BLaER1 (cell line): ENCODE measurements at regions not wholly inside any gene's neighbourhood (a gene's known extent, or its start where the extent isn't known, plus 50 kb on each side); places are given as distances from the start of the nearest gene placed in this dataset.

Experiments
- H3K27ac ChIP-seq: shearing (Covaris generic); formaldehyde crosslinking; 2 replicates; pipeline ENCODE4 v1.8.1; 2022
- H3K27me3 ChIP-seq: shearing (Covaris generic); formaldehyde crosslinking; 2 replicates; pipeline ENCODE4 v1.8.1; 2022
- H3K36me3 ChIP-seq: shearing (Covaris generic); formaldehyde crosslinking; 2 replicates; pipeline ENCODE4 v1.8.1; 2022
- H3K4me1 ChIP-seq: shearing (Covaris generic); formaldehyde crosslinking; 2 replicates; pipeline ENCODE4 v1.8.1; 2022
- H3K4me2 ChIP-seq: shearing (Covaris generic); formaldehyde crosslinking; 2 replicates; pipeline ENCODE4 v1.8.1; 2022
- H3K4me3 ChIP-seq: shearing (Covaris generic); formaldehyde crosslinking; 2 replicates; pipeline ENCODE4 v1.8.1; 2022
- H3K9ac ChIP-seq: shearing (Covaris generic); formaldehyde crosslinking; 2 replicates; pipeline ENCODE4 v1.8.1; 2022
- H3K9me3 ChIP-seq: shearing (Covaris generic); formaldehyde crosslinking; 2 replicates; pipeline ENCODE4 v1.8.1; 2022
- H4K20me1 ChIP-seq: shearing (Covaris generic); formaldehyde crosslinking; 2 replicates; pipeline ENCODE4 v1.8.1; 2022
- Cebpa-rat ChIP-seq: shearing (Covaris generic); IDR thresholded peaks from 2 replicates; pipeline ENCODE4 v1.8.1; 2022

DNA sequence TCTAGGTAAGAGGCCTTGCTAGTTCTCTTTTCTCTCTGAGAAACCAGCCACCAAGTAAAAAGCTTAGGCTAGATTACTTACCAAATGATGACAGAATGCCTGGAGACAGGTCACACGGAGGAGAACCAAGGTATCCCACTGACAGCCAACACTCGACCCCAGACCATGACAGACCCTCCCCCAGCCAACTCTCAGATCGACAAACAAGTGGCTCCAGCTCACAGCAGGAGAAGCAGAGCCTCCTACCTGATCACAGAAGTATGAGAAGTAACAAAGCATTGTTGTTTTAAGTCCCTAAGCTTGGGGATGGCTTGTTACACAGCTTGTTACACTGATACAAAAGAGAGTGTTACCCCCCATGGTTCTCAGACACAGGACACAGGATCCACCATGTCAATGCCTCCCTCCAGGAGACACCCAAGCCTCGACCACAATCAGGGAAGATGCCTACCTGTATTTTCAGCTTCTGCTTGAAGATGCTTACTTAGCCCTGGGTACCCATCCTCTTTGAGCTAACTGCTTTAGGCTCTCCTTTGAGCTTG lies 423.8 kb upstream of the JARID2 start:
- no peaks in the 10 kb centered on the region for H4K20me1 ChIP-seq
- H3K27ac ChIP-seq = no peak overlapping the region
- H3K9ac ChIP-seq = no peak overlapping the region
- H3K4me2 ChIP-seq = no peak overlapping the region
- no peaks in the 10 kb centered on the region for H3K36me3 ChIP-seq
- no peak overlapping the region for H3K4me3 ChIP-seq
- H3K9me3 ChIP-seq = no peaks in the 10 kb centered on the region; the same call in 1 of the 2 replicates
- no peaks in the 10 kb centered on the region for H3K27me3 ChIP-seq
- no peak for TF ChIP-seq Cebpa-rat
- H3K4me1 ChIP-seq = peaks cover 12% of the 10 kb centered on the region

DNA sequence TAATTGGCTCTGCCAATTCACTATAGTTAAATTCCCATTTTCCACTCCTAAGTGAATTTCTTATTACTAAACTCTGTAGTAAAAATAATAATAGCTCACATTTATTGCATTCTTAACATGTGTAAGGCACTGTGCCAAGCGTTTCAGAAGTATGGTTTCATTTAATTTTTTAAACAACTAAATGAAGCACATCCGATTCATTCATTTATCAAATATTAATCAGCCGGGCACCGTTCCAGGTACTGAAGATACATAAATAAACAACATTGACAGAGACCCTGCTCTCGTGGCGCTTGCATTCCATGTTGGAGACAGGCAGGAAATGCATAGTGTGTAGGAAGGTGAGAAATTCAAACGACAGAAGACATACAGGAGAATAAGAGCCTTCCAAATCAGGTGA lies 423.2 kb upstream of the JARID2 start:
- peaks cover 12% of the 10 kb centered on the region for H3K4me1 ChIP-seq
- no peak overlapping the region for H3K4me3 ChIP-seq
- H4K20me1 ChIP-seq = no peaks in the 10 kb centered on the region
- TF ChIP-seq Cebpa-rat = no peak
- no peaks in the 10 kb centered on the region for H3K36me3 ChIP-seq
- no peak overlapping the region for H3K4me2 ChIP-seq
- H3K27ac ChIP-seq = no peak overlapping the region
- no peaks in the 10 kb centered on the region; the same call in 1 of the 2 replicates for H3K9me3 ChIP-seq
- no peaks in the 10 kb centered on the region for H3K27me3 ChIP-seq
- H3K9ac ChIP-seq = no peak overlapping the region

DNA sequence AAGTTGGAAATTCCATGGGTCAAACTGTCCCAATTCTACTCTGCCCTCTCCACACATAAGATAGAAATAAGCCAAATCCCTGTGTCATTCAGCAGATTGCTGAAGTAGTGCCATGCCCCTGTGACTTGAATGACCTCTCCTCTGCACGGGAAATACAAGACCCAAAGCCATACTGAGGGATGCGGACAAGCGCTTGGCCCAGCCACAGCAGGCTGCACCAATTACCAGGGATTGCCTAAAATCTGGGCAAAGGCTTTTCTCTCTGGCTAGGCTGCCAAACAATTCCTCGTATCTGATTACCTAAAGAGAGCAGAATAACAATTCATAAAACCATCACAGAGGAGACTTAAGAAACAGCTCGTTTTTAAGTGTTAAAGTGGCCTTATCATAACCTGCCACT lies 421.8 kb upstream of the JARID2 start:
- Histone ChIP-seq H3K27ac (no peak overlapping the region), H3K36me3 (no peaks in the 10 kb centered on the region), H3K4me2 (no peak overlapping the region), H3K27me3 (no peaks in the 10 kb centered on the region), H3K4me3 (no peak overlapping the region), H4K20me1 (no peaks in the 10 kb centered on the region), H3K4me1 (peaks cover 12% of the 10 kb centered on the region), H3K9me3 (no peaks in the 10 kb centered on the region; the same call in 1 of the 2 replicates), H3K9ac (no peak overlapping the region)
- no peak for TF ChIP-seq Cebpa-rat

DNA sequence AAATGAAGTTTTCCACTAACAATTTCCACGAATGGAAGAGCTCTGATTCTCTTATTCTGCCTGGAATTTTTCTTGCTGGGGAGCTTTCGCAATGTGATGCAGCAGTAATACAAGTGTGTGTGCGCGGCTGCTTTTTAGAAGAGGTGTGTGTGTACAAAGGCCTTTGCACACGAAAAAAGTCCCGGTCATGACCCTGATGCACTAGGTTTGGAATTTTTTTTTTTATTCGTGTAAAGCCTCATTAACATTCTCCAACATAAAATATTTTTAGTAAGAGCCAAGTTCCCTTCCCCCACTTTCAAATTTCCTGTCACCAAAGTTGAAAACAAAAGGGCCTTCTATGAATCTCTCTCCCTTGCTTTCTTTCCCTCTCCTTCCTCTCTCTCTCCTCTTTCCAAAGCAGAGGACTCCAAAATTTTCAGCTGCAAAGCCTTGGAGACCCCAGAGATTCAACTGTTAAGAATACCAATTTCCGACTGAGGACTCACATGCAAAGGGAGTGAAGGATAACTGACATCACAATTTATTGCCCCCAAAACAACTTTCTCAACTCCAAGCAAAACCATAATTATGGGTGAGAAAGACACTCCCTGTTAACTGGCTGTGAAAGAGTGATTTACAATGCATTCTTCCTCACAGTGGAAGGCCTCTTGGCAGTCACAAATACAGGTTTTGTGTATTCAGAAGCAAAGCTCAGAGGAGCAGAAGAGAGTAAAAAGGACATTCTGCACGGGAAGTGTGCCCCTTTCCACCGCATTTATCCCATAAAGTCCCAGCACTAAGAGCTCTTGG lies 421.2 kb upstream of the JARID2 start:
- no peak for TF ChIP-seq Cebpa-rat
- Histone ChIP-seq H3K4me2 (peak overlapping the region; percentile 25; the same call in 1 of the 2 replicates), H3K27me3 (no peaks in the 10 kb centered on the region), H3K9me3 (no peaks in the 10 kb centered on the region), H3K36me3 (no peaks in the 10 kb centered on the region), H3K9ac (no peak overlapping the region), H3K27ac (no peak overlapping the region; the same call in 1 of the 2 replicates), H4K20me1 (no peaks in the 10 kb centered on the region), H3K4me3 (no peak overlapping the region), H3K4me1 (peaks cover 12% of the 10 kb centered on the region)

DNA sequence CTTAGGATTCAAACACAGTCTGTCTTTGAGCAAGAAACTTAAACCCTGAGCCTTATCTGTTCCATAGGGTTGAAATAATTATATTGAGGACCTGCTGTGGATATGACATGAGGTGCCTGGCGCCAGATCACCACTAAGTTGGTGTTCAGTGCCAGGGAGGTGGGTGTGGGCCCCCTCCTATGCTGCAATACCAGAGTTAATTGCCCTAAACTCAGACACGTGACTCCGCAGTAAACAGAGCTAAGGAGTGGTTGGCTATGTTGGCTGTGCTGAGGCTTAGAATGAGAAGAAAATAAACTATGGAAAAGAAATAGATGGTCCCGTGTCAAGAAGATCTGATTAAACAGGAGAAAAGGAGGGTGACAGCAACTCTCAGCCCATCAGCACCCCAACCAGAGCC lies 419.4 kb upstream of the JARID2 start:
- H4K20me1 ChIP-seq = no peaks in the 10 kb centered on the region
- no peak overlapping the region for H3K4me3 ChIP-seq
- H3K4me1 ChIP-seq = peaks cover 12% of the 10 kb centered on the region
- H3K36me3 ChIP-seq = no peaks in the 10 kb centered on the region
- no peak overlapping the region for H3K27ac ChIP-seq
- no peak overlapping the region for H3K9ac ChIP-seq
- TF ChIP-seq Cebpa-rat = no peak
- no peaks in the 10 kb centered on the region for H3K9me3 ChIP-seq
- no peak overlapping the region for H3K4me2 ChIP-seq
- H3K27me3 ChIP-seq = no peaks in the 10 kb centered on the region

DNA sequence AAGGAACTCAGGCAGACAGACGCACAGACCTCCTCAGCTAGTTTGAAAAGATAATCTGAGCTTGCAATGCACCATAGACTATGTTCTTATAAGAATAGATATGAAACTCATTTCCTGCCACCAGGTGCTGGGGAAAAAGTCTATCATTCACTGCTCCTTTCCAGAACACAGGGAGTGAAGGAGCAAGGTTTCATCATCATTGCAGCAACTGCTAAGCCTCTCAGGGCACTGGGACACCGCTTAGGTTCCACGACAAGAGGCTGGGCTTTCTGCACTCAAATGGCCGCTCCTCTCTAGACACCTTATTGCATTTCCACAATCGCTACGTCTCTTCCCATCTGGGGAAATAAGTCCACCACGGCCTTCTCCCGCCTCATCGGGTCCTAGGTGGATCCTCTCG lies 418.5 kb upstream of the JARID2 start:
- Histone ChIP-seq H3K4me1 (peaks cover 12% of the 10 kb centered on the region), H3K9me3 (no peaks in the 10 kb centered on the region), H3K36me3 (no peaks in the 10 kb centered on the region), H3K4me3 (no peak overlapping the region), H3K9ac (no peak overlapping the region), H3K4me2 (no peak overlapping the region), H4K20me1 (no peaks in the 10 kb centered on the region), H3K27ac (no peak overlapping the region), H3K27me3 (no peaks in the 10 kb centered on the region)
- no peak for TF ChIP-seq Cebpa-rat

DNA sequence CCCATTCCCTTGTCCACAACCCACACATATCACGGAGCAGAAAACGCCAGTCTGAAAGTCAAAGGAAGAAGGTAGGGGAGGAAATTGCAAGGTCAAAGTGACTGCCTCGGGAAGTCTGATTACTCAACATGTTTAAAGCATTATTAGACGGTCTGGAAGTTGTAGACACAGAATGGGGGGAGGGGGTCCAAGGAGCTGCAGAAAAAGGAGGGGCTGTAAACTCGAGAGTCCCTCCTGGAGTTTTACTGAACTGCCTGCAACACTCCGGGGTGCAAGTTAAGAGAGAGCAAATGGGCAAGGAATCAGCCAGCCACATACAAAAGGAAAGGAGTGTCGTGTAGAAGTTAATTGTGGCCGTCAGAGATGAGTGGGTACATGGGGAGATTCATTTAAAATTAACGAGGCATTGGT lies 417.7 kb upstream of the JARID2 start:
- Histone ChIP-seq H3K27me3 (no peaks in the 10 kb centered on the region), H3K36me3 (no peaks in the 10 kb centered on the region), H3K9ac (no peak overlapping the region), H3K4me3 (no peak overlapping the region), H3K4me2 (no peak overlapping the region), H3K4me1 (peaks cover 12% of the 10 kb centered on the region), H3K27ac (no peak overlapping the region), H4K20me1 (no peaks in the 10 kb centered on the region), H3K9me3 (no peaks in the 10 kb centered on the region)
- no peak for TF ChIP-seq Cebpa-rat

DNA sequence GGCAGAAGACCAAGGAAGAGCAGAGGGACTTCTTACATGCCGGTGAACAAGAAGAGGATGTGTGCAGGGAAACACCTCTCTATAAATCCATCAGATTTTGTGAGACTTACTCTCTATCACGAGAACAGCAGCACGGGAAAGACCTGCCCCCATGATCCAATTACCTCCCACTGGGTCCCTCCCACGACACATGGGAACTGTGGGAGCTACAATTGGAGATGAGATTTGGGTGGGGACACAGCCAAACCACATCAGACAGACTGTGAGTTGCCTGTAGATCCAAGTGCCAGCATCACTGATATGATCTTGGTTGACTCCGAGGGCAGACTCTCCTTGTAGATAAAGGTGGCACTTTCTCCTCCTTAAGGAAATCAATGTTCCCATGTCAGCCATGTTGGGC lies 414.8 kb upstream of the JARID2 start:
- Histone ChIP-seq H3K27ac (no peak overlapping the region), H3K9ac (no peak overlapping the region), H3K4me3 (no peak overlapping the region), H3K4me1 (no peaks in the 10 kb centered on the region), H3K27me3 (no peaks in the 10 kb centered on the region), H3K36me3 (no peaks in the 10 kb centered on the region), H3K4me2 (no peak overlapping the region), H3K9me3 (no peaks in the 10 kb centered on the region), H4K20me1 (no peaks in the 10 kb centered on the region)
- no peak for TF ChIP-seq Cebpa-rat

DNA sequence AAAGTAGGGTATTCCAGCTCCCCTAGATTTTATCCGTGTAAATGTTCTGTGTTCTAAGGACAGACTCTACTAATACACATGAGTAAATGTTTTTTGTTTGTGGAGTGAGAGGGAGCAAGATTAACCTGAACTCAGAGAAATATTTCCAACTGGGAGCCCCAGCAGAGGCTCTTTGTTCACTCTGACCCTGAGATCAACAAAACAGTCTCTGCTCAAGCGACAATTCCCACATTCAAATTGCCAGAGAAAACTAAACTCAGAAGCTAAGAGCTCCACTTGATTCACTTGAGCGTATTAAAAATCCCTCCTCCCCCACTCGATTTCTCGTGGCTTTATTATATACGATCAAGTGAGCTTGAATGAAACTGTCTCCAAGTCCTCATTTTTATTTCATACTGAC lies 413.9 kb upstream of the JARID2 start:
- Histone ChIP-seq H3K4me2 (no peak overlapping the region), H4K20me1 (no peaks in the 10 kb centered on the region), H3K4me1 (peaks cover 1% of the 10 kb centered on the region; the same call in 1 of the 2 replicates), H3K27ac (no peak overlapping the region), H3K9me3 (no peaks in the 10 kb centered on the region), H3K4me3 (no peak overlapping the region), H3K36me3 (no peaks in the 10 kb centered on the region), H3K9ac (no peak overlapping the region), H3K27me3 (no peaks in the 10 kb centered on the region)
- no peak for TF ChIP-seq Cebpa-rat

DNA sequence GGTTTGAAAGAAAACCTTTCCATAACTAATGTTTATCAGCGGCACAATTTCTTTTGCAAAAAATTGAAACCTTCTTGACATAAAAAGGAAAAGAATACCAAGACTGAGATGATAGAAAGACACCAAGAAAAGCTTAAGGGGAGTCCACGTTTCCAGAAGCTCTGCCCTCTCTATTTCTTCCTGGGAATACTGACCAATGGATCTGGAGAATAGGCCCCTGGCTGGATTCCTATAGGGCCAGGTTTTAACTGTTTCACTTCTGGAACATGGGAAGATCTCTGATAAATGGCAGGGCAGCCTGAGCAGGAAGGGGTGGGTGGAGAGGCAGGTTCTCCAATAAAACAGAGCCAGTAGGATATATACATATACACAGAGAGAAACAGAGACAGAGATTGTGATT lies 413.4 kb upstream of the JARID2 start:
- Histone ChIP-seq H4K20me1 (no peaks in the 10 kb centered on the region), H3K9me3 (no peaks in the 10 kb centered on the region), H3K27ac (no peak overlapping the region), H3K36me3 (no peaks in the 10 kb centered on the region), H3K4me1 (peaks cover 4% of the 10 kb centered on the region; the same call in 1 of the 2 replicates), H3K9ac (no peak overlapping the region), H3K4me3 (no peak overlapping the region), H3K4me2 (no peak overlapping the region), H3K27me3 (no peaks in the 10 kb centered on the region)
- no peak for TF ChIP-seq Cebpa-rat
